GM18909 (cell line): ENCODE measurements at regions not wholly inside any gene's neighbourhood (a gene's known extent, or its start where the extent isn't known, plus 50 kb on each side); places are given as distances from the start of the nearest gene placed in this dataset.
"Not testable (repeated sequence)": the region's sequence is repeated elsewhere in the genome, so short reads cannot be mapped to it uniquely, and the experiment has no call there.

Experiments
- ATAC-seq: cut with Tn5 transposase; IDR thresholded peaks from one replicate; pipeline ENCODE4 v1.9.1; 2021; ENCODE audit warnings: mild to moderate bottlenecking; ENCODE audit not compliant: unreplicated experiment, poor library complexity

DNA sequence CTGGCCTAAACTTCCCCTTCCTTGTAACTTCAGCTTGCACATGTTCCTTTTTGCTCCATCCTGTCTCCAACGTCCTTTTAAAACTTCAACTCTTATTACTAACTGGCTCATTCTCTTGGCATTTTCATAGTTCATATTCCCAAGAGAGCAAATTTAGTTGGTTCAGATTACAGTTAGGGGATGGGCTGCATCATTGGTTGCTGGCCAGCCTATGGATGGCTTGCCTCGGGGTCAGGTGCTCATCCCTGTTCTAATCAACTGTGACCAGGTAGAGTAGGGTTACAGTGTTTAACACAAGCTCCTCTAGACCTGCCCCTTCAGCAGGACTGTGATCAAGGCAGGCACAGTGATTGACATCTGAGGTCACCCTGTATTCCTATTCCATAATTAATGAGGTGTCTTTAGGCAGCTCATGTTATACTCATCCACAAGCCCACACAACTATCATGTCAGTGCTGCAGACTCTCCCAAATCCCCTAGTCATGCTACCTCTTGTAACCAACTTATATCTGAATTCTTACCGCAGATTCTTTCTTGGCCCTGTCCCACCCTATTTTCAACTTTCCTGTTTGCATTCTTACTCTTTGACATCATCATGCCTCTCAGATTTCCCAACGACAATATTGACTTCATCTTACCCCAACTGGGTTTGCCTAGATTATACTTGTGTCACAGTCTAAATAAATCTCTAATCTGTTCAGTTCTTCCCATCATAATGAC lies 293.3 kb downstream of the MTX2 start:
- no peak for ATAC-seq

DNA sequence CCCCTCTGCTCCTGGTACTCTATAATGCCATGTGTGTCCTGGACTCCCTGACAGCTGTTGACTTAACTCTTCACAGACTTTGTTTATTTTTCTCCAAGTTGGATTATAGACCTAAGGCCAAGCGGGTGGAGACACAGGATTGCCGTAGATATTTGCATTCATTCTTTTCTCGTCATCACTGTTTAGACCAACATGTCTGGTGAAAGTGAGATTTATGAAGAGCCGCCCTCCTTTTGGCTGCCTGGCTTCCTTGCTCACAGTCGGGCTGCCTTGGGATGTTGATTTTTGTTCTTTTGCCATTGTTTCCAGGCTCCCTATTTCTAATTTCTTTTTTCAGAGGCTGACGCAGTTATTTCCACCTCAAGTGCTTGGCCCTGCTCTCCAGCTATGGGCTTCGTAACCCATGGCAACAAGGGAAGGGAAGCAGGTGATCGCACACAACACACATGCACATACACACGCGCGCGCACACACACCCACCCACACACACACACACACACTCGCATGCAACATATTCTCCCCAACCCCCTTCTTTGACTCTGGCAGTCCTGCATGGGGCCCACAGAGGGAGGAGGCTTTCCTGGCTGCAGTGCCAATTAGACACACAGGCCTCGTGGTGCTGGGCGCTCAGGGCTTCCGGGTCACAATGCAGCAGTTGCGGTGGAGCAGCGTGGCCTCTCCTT lies 296.5 kb downstream of the MTX2 start:
- ATAC-seq = no peak

DNA sequence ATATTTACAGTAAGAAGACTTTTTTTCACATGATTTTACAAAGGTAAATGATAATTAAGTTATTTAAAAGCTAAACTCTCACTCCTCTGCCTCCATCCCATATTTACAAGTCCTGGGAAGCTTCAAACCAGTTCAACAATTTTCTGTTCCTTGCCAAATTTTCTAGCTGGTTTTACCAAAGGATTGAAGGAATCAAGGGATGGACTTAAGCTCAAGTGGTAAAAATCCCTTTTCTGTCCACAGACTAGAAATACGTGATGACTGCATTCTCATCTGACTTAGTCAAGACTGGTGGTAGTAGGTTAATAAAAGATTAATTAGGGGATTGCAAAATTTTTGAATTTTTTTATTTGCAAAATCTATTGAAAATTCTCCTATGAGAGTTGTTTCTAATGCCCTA lies 297.3 kb downstream of the MTX2 start:
- no peak for ATAC-seq

DNA sequence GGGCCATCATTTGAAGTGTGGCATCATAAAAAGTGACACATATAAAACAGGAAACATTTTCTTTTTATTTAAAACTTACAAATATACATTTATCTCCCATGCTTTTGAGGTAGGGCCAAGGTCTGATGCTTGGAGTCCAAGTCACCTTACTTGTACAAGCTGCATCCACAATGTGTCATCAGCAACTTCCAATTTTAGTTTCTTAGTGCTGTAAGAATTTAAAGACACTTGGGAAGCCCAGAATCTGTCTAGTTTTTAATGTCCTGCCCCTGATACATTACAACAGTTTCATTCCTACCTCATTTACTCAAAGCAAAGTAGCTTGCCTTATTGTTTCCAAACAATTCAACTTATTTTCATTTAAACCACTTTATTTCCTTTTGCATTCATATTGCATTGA lies 297.7 kb downstream of the MTX2 start:
- no peak for ATAC-seq

DNA sequence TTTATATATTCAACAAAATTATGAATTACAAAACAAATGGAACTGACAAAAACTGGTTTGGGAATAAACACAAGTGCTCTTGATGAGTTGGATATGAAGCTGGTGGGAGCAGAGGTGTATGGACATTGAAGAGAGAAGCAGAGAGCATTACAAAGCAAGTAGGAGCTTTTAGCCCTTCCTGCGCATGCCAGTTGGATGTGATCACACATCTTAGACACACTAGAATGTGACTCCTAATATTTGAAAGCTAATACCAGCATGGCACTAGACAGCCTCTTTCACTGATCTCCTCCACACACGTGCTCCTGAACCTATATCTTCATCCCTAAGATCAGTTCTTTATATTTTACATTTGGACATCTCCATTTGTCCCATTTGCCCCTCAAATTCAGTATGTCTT lies 298.1 kb downstream of the MTX2 start:
- ATAC-seq = no peak

DNA sequence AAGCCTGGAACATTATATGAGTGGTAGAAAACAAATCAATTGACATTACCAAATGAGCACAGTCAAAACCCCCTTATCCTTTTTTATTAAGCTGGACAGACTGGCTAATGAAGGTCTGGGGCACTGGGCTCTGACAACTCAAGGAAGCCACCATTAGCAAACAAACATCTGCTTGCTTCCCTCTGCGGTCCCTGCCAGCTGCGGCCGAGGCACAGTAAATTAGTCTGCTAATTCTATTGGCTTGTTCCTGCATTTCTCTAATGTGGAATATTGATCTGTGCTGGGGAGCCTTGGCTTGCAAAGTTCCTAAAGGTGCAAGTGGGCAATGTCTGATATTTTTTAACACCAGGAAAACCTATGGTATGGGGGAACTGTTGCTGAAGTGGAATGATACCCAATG lies 300.3 kb downstream of the MTX2 start:
- ATAC-seq = no peak

DNA sequence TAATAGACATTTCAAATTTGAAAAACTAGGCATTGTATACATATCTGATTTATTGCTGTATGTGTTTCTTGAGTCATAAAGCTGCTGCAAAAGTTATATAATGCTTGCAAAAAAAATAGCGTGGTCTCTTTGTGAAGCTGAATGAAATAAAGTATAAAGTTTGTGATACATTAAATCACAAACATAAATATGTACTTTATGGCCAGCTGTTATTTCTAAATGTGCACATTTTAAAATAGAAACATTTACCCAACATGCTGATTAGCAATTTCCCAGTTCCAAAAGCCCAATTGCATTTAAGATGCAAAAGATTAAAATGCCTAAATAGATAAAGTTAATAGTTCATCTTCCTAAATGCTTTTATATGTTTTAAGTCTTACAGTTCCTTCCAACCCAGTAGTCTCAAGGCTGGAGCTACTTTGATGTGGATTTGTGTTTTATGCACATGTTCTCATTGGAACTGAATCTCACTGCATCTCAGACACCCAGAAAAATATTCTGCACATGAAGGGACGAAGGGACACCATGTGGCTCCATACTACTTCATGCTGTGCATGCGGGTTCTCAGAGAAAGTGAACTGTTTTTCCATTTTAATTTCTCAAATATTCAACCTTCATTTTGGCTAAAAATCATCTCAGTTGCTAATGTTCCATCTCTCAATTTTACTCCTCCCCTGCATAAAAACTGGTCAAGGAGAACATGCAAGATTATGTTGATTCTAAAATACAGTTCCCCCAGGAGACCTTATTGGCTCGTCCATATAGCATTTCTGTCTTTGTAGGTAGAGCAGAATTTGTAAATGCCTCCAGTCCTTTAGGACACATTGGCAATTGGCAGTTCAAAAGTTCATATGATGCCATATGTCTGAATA lies 304.6 kb downstream of the MTX2 start:
- ATAC-seq = no peak

DNA sequence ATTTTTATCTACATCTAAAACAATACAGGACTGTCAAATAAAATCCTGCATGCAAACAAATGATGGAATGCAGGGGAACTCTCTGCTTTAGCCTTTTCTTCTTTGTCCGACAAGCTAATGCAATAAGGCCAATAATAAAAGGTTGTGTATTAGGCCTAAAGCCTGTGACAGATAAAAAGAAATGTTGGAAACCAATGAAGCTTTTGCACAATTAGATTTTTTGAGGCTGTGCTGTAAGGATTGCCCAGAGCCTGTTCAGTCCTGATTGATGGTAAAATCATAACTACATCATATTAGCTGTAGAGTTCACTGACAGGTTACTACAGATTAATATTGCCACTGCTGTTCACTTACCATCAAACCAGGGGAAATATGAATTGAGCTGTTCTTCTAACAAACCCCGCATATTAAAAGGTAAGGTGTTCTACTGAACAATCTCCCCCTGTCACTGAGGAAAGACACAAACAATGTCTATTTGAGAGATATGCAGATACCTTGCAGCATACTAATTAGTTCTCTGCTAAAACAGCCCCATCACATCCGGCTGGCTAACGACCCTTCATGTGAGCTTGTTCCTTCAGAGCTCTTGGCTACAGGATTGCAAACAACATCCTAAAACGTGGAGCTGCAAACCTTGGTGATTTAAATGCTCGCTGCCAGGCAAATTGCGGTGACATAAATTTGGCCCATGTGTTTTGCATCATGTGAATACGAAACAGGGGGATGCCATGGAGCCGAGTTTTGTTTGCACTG lies 305.4 kb downstream of the MTX2 start:
- no peak for ATAC-seq

DNA sequence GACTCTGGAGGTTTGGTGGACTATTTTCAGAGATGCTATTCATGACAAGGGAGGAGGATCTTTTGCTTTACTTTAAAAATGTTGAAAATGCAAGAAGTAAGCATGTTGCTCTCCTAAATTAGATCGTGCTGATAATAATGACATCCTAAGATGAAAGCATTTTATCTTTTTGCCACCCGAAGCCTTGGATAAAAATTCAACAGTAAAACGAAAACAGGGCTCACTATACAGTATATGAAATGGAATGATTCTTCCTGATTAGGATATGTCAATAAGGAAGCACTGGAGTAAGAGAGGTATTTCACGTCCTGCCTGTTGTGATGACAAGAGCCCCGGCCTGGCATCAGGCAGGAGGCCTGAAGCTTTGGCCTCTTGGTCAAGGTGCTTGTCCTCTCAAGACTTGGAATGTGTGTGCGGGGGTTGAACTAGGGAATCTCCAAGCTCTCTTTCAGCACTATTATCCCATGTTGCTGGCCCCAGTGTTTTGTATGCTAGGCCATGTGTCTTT lies 306.0 kb downstream of the MTX2 start:
- no peak for ATAC-seq

DNA sequence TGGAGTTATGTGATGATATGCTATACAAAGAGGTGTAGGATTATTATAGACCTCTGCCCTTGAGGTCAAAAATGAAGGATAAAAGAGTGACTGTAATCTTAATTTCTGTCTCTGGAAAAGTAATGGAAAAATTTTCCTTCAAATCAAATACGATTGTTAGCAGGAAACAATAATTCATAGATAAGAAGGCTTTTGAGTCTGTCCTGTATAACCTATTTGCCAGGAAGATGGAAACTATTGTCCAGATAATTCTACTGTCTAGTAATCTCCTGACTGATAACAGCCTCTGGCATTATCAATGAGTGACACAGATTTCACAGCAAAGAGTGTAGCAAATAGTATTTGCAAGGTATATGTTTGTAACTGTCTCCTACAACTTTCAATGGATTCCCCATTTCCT lies 307.8 kb downstream of the MTX2 start:
- ATAC-seq = no peak

DNA sequence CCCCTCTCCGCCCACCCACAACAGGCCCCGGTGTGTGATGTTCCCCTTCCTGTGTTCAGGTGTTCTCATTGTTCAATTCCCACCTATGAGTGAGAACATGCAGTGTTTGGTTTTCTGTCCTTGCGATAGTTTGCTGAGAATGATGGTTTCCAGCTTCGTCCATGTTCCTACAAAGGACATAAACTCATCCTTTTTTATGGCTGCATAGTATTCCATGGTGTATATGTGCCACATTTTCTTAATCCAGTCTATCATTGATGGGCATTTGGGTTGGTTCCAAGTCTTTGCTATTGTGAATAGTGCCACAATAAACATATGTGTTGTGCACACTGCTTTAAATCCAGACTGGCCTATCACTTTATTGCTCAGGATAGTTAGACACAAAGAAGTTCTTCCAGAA lies 309.1 kb downstream of the MTX2 start:
- not testable (repeated sequence) for ATAC-seq

DNA sequence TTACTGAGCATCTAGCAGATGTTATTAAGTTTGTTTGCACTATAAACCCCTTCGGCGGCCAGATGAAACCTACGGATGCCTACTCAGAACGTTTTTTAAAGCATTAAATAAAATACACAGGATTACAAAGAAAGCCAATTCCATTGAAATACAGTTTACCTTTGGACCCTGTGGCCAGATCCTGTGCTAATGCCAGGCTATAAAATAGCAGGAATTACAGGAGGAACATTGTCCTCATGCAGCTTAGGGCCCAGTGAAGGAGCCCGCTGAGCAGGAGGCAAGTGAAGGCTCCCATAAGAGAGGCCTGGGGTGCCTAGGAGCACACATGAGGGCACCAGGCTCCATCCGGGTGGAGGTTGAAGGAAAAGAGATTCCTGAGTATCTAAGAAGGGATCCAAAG lies 310.4 kb downstream of the MTX2 start:
- ATAC-seq = no peak

DNA sequence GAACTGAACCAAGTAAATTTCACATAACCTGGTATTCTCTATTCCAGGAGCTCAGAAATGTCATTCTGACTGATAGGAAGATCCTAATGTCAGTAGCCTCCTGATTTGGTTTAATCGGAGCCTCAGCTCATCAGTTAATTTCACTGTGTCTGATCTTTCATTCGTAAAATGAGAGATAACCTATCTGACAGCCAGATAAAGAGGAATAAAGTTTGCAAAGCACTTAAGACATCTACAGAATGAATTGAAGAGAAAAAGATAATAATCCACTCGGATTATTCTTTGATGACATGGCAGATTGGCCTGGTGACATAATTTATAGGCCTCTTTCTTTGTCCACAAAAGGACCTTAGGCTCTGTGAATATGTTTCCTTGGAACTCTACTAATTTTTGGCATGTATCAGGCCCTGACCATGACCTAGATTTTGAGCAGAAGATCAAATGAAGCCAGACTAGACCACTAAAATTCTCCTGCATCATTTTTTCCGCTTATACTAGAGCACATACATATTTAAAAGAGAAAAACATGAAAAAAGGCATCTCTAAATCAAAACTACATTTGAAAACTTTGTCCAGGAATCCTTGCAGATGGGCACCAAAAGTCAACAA lies 312.4 kb downstream of the MTX2 start:
- ATAC-seq = no peak

DNA sequence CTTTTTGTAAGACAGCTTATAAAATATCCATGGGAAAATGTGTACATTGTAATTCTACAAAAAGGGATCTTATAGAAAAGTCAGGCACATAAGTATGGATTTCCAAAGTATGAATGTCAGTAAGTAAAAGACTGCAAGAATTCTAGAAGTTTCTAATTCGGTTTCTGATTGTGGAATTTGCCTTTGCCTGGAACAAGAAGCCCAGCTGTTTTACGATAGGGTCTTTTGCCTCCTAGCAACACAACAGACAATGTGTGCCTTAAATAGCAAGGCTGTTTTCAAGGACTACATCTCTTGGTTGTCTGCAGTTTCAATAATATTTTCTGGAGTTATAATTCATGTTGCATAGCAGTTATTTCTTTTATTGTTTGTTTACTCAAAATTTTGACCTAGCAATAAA lies 312.9 kb downstream of the MTX2 start:
- ATAC-seq = no peak

DNA sequence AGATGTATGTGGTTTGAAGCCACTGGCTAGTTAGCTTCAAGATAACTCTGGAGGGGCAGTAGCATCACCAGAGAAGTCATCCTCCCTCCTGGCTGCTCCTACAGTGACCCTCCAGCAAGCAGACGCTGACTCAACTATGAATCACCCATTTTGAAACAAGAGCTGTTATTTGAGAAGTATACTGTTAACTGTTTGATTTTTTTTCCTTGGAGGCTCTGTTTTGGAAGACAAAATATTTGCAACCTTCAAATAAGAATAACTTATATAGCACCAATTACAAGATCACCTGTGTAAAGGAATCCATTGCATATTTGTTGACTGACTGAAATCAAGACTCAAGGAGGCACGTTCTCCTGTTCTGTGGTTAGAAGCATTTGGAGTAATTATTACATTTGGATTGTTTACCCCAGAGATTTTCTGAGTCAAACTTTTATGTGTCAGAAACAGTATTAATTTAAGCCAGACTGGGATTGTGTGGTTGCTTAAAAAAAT lies 313.8 kb downstream of the MTX2 start:
- ATAC-seq = no peak

DNA sequence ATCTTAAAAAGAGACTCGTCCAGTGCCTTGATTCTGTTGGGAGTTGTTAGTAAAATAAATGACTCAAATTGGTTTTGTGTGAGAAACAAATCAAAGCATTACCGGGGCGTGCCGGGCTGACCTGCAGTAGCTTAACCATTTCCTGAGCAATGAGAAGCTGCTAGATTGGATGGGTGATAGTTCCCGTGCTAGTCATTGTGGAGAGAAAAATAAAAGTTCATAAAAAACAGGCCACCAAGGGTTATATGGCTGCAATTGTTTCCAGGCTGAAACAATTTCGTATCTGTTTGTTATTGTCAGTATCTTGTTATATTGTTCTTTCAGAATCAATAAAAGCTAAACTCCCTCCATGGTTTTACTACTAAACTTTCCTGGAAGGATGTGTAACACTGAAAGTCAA lies 314.4 kb downstream of the MTX2 start:
- ATAC-seq = no peak

DNA sequence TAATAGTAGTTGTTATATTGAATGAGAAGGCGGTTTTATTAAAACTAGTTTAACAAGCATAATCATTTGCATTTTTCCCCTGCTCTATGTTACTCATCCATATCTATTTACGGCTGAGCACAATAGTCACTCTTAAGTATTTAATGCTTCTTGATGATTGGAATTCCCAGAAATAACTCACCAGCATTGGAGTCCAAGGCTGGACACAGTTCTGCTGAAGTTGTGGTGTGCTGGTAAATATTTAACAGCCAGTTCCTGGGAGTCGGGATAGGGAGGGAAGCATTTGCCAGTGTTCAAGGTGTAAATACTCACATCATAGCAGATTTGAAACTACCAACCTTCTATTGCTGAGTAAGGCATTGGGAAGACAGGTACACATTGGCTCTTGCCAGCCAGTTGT lies 315.1 kb downstream of the MTX2 start:
- no peak for ATAC-seq

DNA sequence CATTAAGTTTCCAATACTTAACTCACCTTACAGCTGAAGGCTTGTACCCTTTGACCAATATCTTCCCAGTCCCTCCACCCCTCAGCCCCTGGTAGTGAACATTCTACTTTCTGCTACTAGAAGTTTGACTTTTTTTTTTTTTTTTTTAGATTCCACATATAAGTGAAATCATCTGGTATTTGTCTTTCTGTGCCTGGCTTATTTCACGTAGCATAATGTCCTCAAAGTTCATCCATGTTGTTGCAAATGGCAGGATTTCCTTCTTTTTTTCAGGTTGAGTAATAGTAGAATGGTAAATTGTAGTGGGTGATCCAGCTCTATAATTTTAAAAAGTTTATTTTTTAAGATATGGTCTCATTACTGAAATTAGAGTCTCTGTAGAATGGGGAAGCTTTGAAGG lies 316.0 kb downstream of the MTX2 start:
- no peak for ATAC-seq

DNA sequence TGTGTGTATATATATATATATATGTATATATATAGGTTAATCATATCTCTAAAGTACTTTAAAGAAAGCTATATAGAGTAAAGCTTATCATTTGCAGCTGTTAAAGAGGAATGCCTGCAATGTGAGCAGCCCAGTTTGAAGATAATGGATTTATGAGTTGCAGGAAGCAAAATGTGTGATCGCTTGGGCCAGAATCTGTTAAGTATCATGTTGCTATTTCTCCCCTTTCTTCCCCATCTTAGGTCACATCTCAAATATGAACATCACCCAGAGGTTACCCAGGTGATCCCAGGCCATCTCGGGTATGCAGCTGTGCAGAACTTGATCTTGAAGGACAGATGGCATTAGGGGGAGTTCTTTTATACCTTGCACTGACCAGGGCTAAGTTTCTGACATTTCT lies 316.5 kb downstream of the MTX2 start:
- no peak for ATAC-seq

DNA sequence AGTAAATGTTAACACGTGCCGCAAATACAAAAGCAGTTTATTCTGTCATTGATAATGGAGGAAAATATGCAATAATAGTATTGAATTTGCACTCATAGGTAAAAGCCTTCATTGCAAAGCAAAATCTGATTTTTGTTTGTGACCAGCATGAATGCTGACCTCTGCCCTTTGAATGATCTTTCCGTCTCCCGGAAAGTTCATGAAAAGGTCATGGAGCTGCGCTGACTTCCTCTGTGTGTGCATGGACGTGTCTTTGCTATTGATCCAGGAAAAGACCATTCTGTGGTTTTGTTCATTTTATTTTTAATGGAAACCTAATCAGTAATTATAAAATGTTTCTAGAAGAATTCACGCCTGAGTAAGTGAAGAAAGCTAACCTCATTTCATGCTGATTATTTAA lies 320.0 kb downstream of the MTX2 start:
- no peak for ATAC-seq
